SKM-1 (cell line): ENCODE measurements at regions not wholly inside any gene's neighbourhood (a gene's known extent, or its start where the extent isn't known, plus 50 kb on each side); places are given as distances from the start of the nearest gene placed in this dataset.

Experiments
- DNase-seq: peaks from one replicate; lab custom pipeline; 2025; ENCODE audit not compliant: unreplicated experiment; lab: John Stamatoyannopoulos, UW

GRCh38 chr3:3280396-3280795 is 100.9 kb upstream of the CRBN start:
- no peak for DNase-seq

DNA sequence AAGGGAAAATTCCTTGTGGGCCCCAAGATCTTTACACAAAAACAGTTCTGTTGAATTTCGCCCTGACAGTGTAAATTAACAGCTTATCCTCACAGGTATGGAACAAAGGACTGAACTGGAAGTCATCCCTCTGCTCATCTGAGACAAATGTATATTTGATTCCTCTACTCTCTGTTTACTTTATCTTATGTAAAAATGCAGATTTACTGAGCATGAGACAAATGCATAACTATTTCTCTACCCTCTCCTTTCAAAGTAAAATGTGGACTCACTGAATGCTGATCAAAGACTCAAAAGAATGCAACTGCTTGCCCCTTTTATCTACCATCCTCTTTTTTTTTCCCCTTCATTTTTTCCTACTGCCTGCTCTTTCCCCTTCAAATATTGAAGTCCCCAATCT is 98.6 kb upstream of the CRBN start:
- DNase-seq = no peak

GRCh38 chr3:3276630-3277029 is 97.1 kb upstream of the CRBN start:
- DNase-seq = no peak

DNA sequence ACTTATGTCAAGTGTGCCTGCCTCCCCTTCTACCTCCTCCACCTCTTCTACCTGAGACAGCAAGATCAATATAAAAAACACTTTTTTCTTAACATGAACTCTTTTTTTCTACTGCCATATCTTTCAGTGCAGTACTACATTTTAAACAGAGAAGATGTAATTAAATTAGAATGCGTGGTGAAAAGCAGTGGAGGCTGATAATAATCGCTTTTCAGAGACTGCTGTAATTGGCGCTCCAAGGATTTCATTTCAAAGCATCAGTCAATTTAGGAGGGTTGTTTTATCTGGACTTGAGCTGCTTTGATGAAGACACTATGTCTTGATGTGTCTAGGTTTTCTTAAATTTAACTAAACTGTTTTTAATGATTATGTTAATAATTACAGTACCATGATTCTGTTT is 85.3 kb upstream of the CRBN start:
- no peak for DNase-seq

DNA sequence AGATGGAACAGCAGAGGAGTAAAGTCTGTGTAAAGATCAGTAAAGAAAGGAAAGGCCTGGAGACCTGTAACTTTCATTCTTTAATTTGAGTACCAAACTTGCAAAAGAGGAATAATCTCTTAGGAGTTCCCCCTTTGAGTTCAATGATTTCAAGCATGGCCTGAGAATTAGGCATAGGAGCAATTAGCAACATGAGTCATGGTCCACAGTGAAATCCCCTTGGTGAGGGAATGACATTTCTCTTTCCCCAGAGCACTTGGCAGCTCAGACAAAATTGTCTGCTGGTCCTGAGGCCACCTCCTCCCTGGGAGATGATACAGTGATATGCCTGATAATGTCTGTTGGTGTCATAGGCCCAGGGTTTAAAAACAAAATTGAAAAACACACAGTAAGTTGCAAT is 81.4 kb upstream of the CRBN start:
- DNase-seq = no peak

GRCh38 chr3:3259181-3259580 is 79.7 kb upstream of the CRBN start:
- no peak for DNase-seq

DNA sequence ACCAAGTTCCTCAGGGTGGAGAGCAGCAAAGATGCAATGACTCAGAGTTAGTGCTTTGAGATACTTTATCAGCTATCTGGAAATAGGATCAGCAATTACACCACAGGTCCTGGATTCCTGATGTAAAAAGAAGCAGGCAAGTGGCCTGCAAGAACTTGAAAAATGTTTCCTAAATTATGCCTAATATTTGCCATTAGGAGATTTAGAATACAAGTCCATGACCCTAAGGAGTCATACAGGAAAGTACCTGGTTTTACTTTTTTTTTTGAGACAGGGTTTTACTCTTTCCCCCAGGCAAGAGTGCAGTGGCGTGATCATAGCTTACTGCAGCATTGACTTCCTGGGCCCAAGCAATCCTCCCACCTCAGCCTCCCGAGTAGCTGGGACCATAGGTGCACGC is 78.8 kb upstream of the CRBN start:
- no peak for DNase-seq

- DNase-seq = no peak
Observed at GRCh38 chr3:3241596-3241995, 62.1 kb upstream of the CRBN start.

DNA sequence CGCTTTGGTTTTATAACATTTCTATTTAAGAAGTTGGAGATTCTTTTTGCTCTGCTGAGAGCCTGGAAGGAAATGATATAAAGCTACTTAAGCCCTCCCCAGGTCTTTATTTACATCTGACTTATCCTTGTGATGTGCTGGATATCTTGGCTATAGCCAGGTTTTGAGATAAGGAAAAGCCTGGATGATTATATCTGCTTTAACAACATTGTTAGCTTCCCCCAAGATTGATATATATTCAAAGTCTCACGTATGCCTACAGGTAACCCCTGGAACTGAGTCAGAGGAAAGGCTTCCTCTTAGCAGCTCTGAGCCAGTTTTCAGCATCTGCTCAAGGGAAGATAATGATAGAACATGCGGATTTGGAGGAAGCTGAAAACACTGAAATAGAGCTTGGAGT is 61.5 kb upstream of the CRBN start:
- no peak for DNase-seq

DNA sequence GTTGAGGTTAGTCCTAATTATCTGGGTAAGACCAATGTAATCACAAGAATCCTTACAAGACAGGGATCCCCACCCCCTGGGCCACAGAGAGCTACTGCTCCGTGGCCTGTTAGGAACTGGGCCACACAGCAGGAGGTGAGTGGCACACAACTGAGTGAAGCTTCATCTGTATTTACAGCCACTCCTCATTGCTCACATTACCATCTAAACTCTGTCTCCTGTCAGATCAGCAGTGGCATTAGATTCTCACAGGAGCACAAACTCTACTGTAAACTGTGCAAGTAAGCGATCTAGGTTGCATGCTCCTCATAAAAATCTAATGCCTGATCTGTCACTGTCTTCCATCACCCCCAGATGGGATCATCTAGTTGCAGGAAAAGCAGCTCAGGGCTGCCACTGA is 58.5 kb upstream of the CRBN start:
- no peak for DNase-seq

DNA sequence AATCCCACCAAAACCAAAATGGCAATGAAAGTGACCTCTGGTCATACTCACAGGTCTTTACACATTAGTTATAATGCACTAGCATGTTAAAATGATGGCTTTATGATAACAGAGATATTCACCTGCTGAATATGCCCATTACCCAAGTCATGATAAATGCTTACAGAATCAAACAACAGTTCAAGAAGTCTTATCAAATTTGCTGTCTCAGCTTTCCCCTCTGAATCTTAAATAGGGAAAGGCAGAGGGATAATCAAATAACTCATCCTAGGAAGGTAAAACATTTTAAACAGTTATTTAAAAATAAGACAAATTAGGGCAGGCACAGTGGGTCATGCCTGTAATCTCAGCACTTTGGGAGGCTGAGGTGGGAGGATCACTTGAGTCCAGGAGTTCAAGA is 52.8 kb upstream of the CRBN start:
- DNase-seq = no peak
